Panc1 (cell line): ENCODE measurements at regions not wholly inside any gene's neighbourhood (a gene's known extent, or its start where the extent isn't known, plus 50 kb on each side); places are given as distances from the start of the nearest gene placed in this dataset.

Source experiments
- POLR2AphosphoS5 ChIP-seq: IDR thresholded peaks from 2 replicates; pipeline ENCODE4 v1.6.1; 2012; ENCODE audit warnings: mild to moderate bottlenecking, low read depth, low read length, moderate library complexity
- SIN3A ChIP-seq: IDR thresholded peaks from 2 replicates; pipeline ENCODE4 v1.6.1; 2012; ENCODE audit warnings: low read depth, mild to moderate bottlenecking, low read length, moderate library complexity, borderline replicate concordance; ENCODE audit not compliant: insufficient read depth
- TCF7L2 ChIP-seq: IDR thresholded peaks from 2 replicates; pipeline ENCODE4 v1.6.1; 2011; ENCODE audit warnings: mild to moderate bottlenecking, low read depth, low read length, inconsistent platforms
- TF ChIP-seq, protein P1 (sequence below): fragments of 450-650 bp; IDR thresholded peaks from 2 replicates; pipeline ENCODE4 v1.5.1; 2017; ENCODE audit warnings: mild to moderate bottlenecking
- TF ChIP-seq, protein P2 (sequence below), 2 experiments: IDR thresholded peaks; 2 replicates each; pipeline ENCODE4 v1.6.1; 2011 to 2012; ENCODE audit warnings: low read depth in 2 of 2, control low read depth in 1 of 2, low read length in 1 of 2, mild to moderate bottlenecking in 1 of 2, moderate library complexity in 1 of 2; ENCODE audit not compliant: insufficient read depth in 1 of 2

DNA sequence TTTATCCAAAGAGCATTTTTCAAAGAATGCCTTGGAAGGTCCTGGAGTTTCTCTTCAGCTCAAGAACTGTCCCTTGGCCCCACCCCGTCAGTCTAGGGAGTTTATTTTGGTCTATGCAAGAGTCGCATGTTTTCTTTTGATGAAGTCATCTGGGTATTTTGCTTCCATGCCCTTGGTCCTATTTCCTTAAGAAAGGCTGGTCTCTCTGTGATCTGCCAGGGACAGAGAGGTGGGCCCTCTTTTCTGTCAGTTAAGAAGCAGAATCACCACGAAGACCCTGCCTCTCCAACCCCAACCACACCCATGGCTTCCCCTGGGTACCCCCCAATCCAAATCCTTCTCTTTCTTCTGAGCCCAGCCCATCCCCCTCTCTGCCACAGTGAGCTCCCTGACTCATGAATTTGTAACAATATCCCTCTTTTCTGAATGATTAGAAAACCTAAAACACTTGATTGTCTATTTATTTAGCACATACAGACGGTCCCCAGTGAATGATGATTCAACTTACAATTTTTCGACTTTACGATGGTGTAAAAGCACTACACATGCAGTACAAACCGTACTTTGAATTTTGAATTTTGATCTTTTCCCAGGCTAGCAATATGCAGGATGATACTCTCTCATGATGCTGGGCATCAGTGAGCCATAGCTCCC, 163.5 kb upstream of the ADRA1B start:
- TF ChIP-seq, protein P1, sequence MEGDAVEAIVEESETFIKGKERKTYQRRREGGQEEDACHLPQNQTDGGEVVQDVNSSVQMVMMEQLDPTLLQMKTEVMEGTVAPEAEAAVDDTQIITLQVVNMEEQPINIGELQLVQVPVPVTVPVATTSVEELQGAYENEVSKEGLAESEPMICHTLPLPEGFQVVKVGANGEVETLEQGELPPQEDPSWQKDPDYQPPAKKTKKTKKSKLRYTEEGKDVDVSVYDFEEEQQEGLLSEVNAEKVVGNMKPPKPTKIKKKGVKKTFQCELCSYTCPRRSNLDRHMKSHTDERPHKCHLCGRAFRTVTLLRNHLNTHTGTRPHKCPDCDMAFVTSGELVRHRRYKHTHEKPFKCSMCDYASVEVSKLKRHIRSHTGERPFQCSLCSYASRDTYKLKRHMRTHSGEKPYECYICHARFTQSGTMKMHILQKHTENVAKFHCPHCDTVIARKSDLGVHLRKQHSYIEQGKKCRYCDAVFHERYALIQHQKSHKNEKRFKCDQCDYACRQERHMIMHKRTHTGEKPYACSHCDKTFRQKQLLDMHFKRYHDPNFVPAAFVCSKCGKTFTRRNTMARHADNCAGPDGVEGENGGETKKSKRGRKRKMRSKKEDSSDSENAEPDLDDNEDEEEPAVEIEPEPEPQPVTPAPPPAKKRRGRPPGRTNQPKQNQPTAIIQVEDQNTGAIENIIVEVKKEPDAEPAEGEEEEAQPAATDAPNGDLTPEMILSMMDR: no peak
- TF ChIP-seq, protein P2, sequence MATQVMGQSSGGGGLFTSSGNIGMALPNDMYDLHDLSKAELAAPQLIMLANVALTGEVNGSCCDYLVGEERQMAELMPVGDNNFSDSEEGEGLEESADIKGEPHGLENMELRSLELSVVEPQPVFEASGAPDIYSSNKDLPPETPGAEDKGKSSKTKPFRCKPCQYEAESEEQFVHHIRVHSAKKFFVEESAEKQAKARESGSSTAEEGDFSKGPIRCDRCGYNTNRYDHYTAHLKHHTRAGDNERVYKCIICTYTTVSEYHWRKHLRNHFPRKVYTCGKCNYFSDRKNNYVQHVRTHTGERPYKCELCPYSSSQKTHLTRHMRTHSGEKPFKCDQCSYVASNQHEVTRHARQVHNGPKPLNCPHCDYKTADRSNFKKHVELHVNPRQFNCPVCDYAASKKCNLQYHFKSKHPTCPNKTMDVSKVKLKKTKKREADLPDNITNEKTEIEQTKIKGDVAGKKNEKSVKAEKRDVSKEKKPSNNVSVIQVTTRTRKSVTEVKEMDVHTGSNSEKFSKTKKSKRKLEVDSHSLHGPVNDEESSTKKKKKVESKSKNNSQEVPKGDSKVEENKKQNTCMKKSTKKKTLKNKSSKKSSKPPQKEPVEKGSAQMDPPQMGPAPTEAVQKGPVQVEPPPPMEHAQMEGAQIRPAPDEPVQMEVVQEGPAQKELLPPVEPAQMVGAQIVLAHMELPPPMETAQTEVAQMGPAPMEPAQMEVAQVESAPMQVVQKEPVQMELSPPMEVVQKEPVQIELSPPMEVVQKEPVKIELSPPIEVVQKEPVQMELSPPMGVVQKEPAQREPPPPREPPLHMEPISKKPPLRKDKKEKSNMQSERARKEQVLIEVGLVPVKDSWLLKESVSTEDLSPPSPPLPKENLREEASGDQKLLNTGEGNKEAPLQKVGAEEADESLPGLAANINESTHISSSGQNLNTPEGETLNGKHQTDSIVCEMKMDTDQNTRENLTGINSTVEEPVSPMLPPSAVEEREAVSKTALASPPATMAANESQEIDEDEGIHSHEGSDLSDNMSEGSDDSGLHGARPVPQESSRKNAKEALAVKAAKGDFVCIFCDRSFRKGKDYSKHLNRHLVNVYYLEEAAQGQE (IDR thresholded peaks at IDR 0.05; ENCODE audit: insufficient read depth in 1 of 2, low read depth in 2 of 2, low read length in 1 of 2): no peak
- no peak for TF ChIP-seq POLR2AphosphoS5
- no peak for TF ChIP-seq SIN3A
- no peak for TF ChIP-seq TCF7L2
